Skeletal muscle tissue (tissue), 3 donors: ENCODE measurements at regions not wholly inside any gene's neighbourhood (a gene's known extent, or its start where the extent isn't known, plus 50 kb on each side); places are given as distances from the start of the nearest gene placed in this dataset.

ENCODE experiments used
- H3K27ac ChIP-seq: one replicate; pipeline ENCODE4 v1.7.0; 2013; ENCODE audit warnings: mild to moderate bottlenecking, low read depth, low read length, inconsistent platforms
- H3K27me3 ChIP-seq, 3 donors: one replicate each; pipeline ENCODE4 v1.7.0; 2013; ENCODE audit warnings: low read length in 3 of 3; ENCODE audit not compliant: control insufficient read depth in 3 of 3, insufficient read depth in 3 of 3
- H3K36me3 ChIP-seq, 3 donors: one replicate each; pipeline ENCODE4 v1.7.0; 2013; ENCODE audit warnings: low read length in 3 of 3; ENCODE audit not compliant: control insufficient read depth in 3 of 3, insufficient read depth in 3 of 3
- H3K4me1 ChIP-seq, 3 donors: one replicate each; pipeline ENCODE4 v1.7.0; 2013; ENCODE audit warnings: low read length in 3 of 3, mild to moderate bottlenecking in 3 of 3; ENCODE audit not compliant: control insufficient read depth in 3 of 3, insufficient read depth in 3 of 3
- H3K4me3 ChIP-seq, 3 donors: one replicate each; pipeline ENCODE4 v1.7.0; 2013; ENCODE audit warnings: low read length in 3 of 3
- H3K9ac ChIP-seq, 3 donors: one replicate each; pipeline ENCODE4 v1.7.0; 2013; ENCODE audit warnings: low read length in 3 of 3, mild to moderate bottlenecking in 3 of 3, moderate library complexity in 2 of 3, low read depth in 1 of 3
- H3K9me3 ChIP-seq, 3 donors: one replicate each; pipeline ENCODE4 v1.7.0; 2013; ENCODE audit warnings: low read length in 3 of 3; ENCODE audit not compliant: control insufficient read depth in 3 of 3
- donor health status: Osteomylitis.

GRCh38 chr16:63287401-63287800 is 1251.2 kb upstream of the CDH8 start:
- no peaks in the 10 kb centered on the region for H3K9me3 ChIP-seq
- no peaks in the 10 kb centered on the region for H3K4me1 ChIP-seq
- H3K9ac ChIP-seq: no peak overlapping the region
- H3K4me3 ChIP-seq: no peak overlapping the region
- no peaks in the 10 kb centered on the region for H3K27me3 ChIP-seq
- no peaks in the 10 kb centered on the region for H3K36me3 ChIP-seq
- no peak overlapping the region for H3K27ac ChIP-seq

GRCh38 chr16:63283721-63284120 is 1247.5 kb upstream of the CDH8 start:
- no peaks in the 10 kb centered on the region for H3K36me3 ChIP-seq
- H3K4me1 ChIP-seq: no peaks in the 10 kb centered on the region
- no peaks in the 10 kb centered on the region for H3K27me3 ChIP-seq
- no peaks in the 10 kb centered on the region for H3K9me3 ChIP-seq
- H3K9ac ChIP-seq: no peak overlapping the region
- H3K27ac ChIP-seq: no peak overlapping the region
- H3K4me3 ChIP-seq: no peak overlapping the region

GRCh38 chr16:63244631-63245030 is 1208.4 kb upstream of the CDH8 start:
- H3K9me3 ChIP-seq: peaks cover 0 to 2% (median 0%) of the 10 kb centered on the region in 3 donors
- no peaks in the 10 kb centered on the region for H3K4me1 ChIP-seq
- no peak overlapping the region for H3K9ac ChIP-seq
- no peak overlapping the region for H3K27ac ChIP-seq
- no peak overlapping the region for H3K4me3 ChIP-seq
- no peaks in the 10 kb centered on the region for H3K27me3 ChIP-seq
- H3K36me3 ChIP-seq: no peaks in the 10 kb centered on the region

- peaks cover 0 to 2% (median 0%) of the 10 kb centered on the region in 3 donors for H3K9me3 ChIP-seq
- H3K4me3 ChIP-seq: no peak overlapping the region
- H3K4me1 ChIP-seq: no peaks in the 10 kb centered on the region
- H3K9ac ChIP-seq: no peak overlapping the region
- H3K27ac ChIP-seq: no peak overlapping the region
- no peaks in the 10 kb centered on the region for H3K27me3 ChIP-seq
- no peaks in the 10 kb centered on the region for H3K36me3 ChIP-seq
Measured at GRCh38 chr16:63241497-63242028, 1205.3 kb upstream of the CDH8 start.

- Histone ChIP-seq H3K27me3 (no peaks in the 10 kb centered on the region), H3K9ac (no peak overlapping the region), H3K4me3 (no peak overlapping the region), H3K27ac (no peak overlapping the region), H3K36me3 (no peaks in the 10 kb centered on the region), H3K9me3 (peaks cover 0 to 2% (median 0%) of the 10 kb centered on the region in 3 donors), H3K4me1 (no peaks in the 10 kb centered on the region)
Measured at GRCh38 chr16:63239065-63239570, 1202.9 kb upstream of the CDH8 start.

- Histone ChIP-seq H3K4me1 (no peaks in the 10 kb centered on the region), H3K9ac (no peak overlapping the region), H3K36me3 (no peaks in the 10 kb centered on the region), H3K27me3 (no peaks in the 10 kb centered on the region), H3K9me3 (no peaks in the 10 kb centered on the region), H3K4me3 (no peak overlapping the region), H3K27ac (no peak overlapping the region)
Measured at GRCh38 chr16:63230421-63231040, 1194.3 kb upstream of the CDH8 start.

GRCh38 chr16:63228259-63228658 is 1192.0 kb upstream of the CDH8 start:
- no peaks in the 10 kb centered on the region for H3K27me3 ChIP-seq
- H3K4me1 ChIP-seq: no peaks in the 10 kb centered on the region
- H3K9ac ChIP-seq: no peak overlapping the region
- H3K9me3 ChIP-seq: no peaks in the 10 kb centered on the region
- H3K27ac ChIP-seq: no peak overlapping the region
- H3K4me3 ChIP-seq: no peak overlapping the region
- no peaks in the 10 kb centered on the region for H3K36me3 ChIP-seq

- no peak overlapping the region for H3K27ac ChIP-seq
- no peak overlapping the region for H3K4me3 ChIP-seq
- H3K9me3 ChIP-seq: no peaks in the 10 kb centered on the region
Measured at GRCh38 chr16:63223851-63224250, 1187.6 kb upstream of the CDH8 start.

GRCh38 chr16:63216696-63217423 is 1180.6 kb upstream of the CDH8 start:
- H3K4me1 ChIP-seq: no peaks in the 10 kb centered on the region
- H3K9me3 ChIP-seq: no peaks in the 10 kb centered on the region
- no peak overlapping the region for H3K4me3 ChIP-seq
- no peaks in the 10 kb centered on the region for H3K36me3 ChIP-seq
- no peak overlapping the region for H3K9ac ChIP-seq
- H3K27me3 ChIP-seq: no peaks in the 10 kb centered on the region
- no peak overlapping the region for H3K27ac ChIP-seq

More at GRCh38 chr16:63223851-63224250, 1187.6 kb upstream of the CDH8 start:
- no peaks in the 10 kb centered on the region for H3K4me1 ChIP-seq
- no peak overlapping the region for H3K9ac ChIP-seq
- no peaks in the 10 kb centered on the region for H3K27me3 ChIP-seq
- no peaks in the 10 kb centered on the region for H3K36me3 ChIP-seq

GRCh38 chr16:63201851-63202250 is 1165.6 kb upstream of the CDH8 start:
- H3K27me3 ChIP-seq: no peaks in the 10 kb centered on the region
- no peaks in the 10 kb centered on the region for H3K4me1 ChIP-seq
- no peak overlapping the region for H3K27ac ChIP-seq
- no peak overlapping the region for H3K4me3 ChIP-seq
- no peak overlapping the region for H3K9ac ChIP-seq
- no peaks in the 10 kb centered on the region for H3K9me3 ChIP-seq
- H3K36me3 ChIP-seq: no peaks in the 10 kb centered on the region
